ENCODE measurements at regions not wholly inside any gene's neighbourhood (a gene's known extent, or its start where the extent isn't known, plus 50 kb on each side); places are given as distances from the start of the nearest gene placed in this dataset.
"Not testable (repeated sequence)": the region's sequence is repeated elsewhere in the genome, so short reads cannot be mapped to it uniquely, and the experiment has no call there.

- no peak for TF ChIP-seq EZH2 (IDR thresholded peaks at IDR 0.05; ENCODE audit: borderline replicate concordance, low read length)
- Histone ChIP-seq H4K20me1 (ENCODE audit: insufficient read depth, low read length) (no peaks in the 10 kb centered on the region), H3K27me3 (ENCODE audit: insufficient read depth, low read length) (no peaks in the 10 kb centered on the region), H3K36me3 (ENCODE audit: insufficient read depth, low read length) (no peaks in the 10 kb centered on the region), H2AFZ (ENCODE audit: low read length) (no peak overlapping the region), H3K4me2 (ENCODE audit: low read length) (no peak overlapping the region), H3K27ac (ENCODE audit: low read depth, low read length, poor library complexity, severe bottlenecking) (no peak overlapping the region), H3F3A (ENCODE audit: insufficient read depth, low read length) (no peaks in the 10 kb centered on the region), H3K9me2 (ENCODE audit: low read depth, low read length) (no peaks in the 10 kb centered on the region), H3K4me3 (ENCODE audit: low read depth, low read length, poor library complexity, severe bottlenecking) (no peak overlapping the region), H3K79me2 (ENCODE audit: insufficient read depth, low read length) (no peaks in the 10 kb centered on the region), H3K9me3 (ENCODE audit: low read length) (no peaks in the 10 kb centered on the region), H3K4me1 (ENCODE audit: insufficient read depth, low read length, severe bottlenecking) (no peaks in the 10 kb centered on the region), H3K9ac (ENCODE audit: low read length) (no peak overlapping the region)
Observed at GRCh38 chr5:174793076-174793475, 68.7 kb downstream of the MSX2 start.

DNA sequence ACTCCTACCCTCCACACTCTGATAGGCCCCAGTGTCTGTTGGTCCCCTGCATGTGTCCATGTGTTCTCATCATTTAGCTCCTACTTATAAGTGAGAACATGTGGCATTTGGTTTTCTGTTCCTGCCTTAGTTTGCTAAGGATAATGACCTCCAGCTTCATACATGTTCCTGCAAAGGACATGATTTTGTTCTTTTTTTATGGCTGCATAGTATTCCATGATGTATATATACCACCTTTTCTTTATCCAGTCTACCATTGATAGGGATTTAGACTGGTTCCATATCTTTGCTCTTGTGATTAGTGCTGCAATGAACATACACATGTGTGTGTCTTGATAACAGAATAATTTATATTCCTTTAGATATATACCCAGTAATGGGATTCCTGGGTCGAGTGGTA, 67.9 kb downstream of the MSX2 start:
- not testable (repeated sequence) for H3K27ac ChIP-seq (ENCODE audit: low read depth, low read length, poor library complexity, severe bottlenecking); H4K20me1 ChIP-seq (ENCODE audit: insufficient read depth, low read length); H3K27me3 ChIP-seq (ENCODE audit: insufficient read depth, low read length); H3K36me3 ChIP-seq (ENCODE audit: insufficient read depth, low read length); H3K79me2 ChIP-seq (ENCODE audit: insufficient read depth, low read length); H3K4me1 ChIP-seq (ENCODE audit: insufficient read depth, low read length, severe bottlenecking); H2AFZ ChIP-seq (ENCODE audit: low read length); H3F3A ChIP-seq (ENCODE audit: insufficient read depth, low read length); H3K4me3 ChIP-seq (ENCODE audit: low read depth, low read length, poor library complexity, severe bottlenecking); H3K4me2 ChIP-seq (ENCODE audit: low read length); H3K9me2 ChIP-seq (ENCODE audit: low read depth, low read length); H3K9me3 ChIP-seq (ENCODE audit: low read length); H3K9ac ChIP-seq (ENCODE audit: low read length)

DNA sequence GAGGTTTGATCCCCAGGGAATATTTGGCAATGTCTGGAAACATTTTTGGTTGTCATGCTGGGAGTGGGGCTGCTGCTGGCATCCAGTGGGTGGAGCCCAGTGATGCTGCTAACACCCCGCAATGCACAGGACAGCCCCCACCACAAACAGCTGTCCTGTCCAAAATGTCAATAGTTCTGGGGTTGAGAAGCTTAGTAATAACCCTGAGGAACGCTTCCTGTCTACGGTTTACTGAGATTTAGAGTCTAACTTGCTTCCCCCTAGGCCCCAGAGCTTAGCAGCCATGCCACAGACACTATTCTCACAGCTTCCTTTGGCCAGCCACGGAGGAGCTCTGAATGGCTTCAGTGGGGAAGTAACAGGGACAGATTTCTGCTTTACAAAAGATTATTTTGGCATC, 66.5 kb downstream of the MSX2 start:
- Histone ChIP-seq H3F3A (ENCODE audit: insufficient read depth, low read length) (no peaks in the 10 kb centered on the region), H3K36me3 (ENCODE audit: insufficient read depth, low read length) (no peaks in the 10 kb centered on the region), H3K4me1 (ENCODE audit: insufficient read depth, low read length, severe bottlenecking) (no peaks in the 10 kb centered on the region), H3K4me2 (ENCODE audit: low read length) (no peak overlapping the region), H3K27ac (ENCODE audit: low read depth, low read length, poor library complexity, severe bottlenecking) (no peak overlapping the region), H3K9ac (ENCODE audit: low read length) (no peak overlapping the region), H4K20me1 (ENCODE audit: insufficient read depth, low read length) (no peaks in the 10 kb centered on the region), H3K79me2 (ENCODE audit: insufficient read depth, low read length) (no peaks in the 10 kb centered on the region), H3K9me3 (ENCODE audit: low read length) (no peaks in the 10 kb centered on the region), H3K9me2 (ENCODE audit: low read depth, low read length) (no peaks in the 10 kb centered on the region), H3K4me3 (ENCODE audit: low read depth, low read length, poor library complexity, severe bottlenecking) (no peak overlapping the region), H3K27me3 (ENCODE audit: insufficient read depth, low read length) (no peaks in the 10 kb centered on the region), H2AFZ (ENCODE audit: low read length) (no peak overlapping the region)
- no peak for TF ChIP-seq EZH2 (IDR thresholded peaks at IDR 0.05; ENCODE audit: borderline replicate concordance, low read length)
- TF ChIP-seq, protein P1, sequence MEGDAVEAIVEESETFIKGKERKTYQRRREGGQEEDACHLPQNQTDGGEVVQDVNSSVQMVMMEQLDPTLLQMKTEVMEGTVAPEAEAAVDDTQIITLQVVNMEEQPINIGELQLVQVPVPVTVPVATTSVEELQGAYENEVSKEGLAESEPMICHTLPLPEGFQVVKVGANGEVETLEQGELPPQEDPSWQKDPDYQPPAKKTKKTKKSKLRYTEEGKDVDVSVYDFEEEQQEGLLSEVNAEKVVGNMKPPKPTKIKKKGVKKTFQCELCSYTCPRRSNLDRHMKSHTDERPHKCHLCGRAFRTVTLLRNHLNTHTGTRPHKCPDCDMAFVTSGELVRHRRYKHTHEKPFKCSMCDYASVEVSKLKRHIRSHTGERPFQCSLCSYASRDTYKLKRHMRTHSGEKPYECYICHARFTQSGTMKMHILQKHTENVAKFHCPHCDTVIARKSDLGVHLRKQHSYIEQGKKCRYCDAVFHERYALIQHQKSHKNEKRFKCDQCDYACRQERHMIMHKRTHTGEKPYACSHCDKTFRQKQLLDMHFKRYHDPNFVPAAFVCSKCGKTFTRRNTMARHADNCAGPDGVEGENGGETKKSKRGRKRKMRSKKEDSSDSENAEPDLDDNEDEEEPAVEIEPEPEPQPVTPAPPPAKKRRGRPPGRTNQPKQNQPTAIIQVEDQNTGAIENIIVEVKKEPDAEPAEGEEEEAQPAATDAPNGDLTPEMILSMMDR (IDR thresholded peaks at IDR 0.05; ENCODE audit: low read length): no peak

DNA sequence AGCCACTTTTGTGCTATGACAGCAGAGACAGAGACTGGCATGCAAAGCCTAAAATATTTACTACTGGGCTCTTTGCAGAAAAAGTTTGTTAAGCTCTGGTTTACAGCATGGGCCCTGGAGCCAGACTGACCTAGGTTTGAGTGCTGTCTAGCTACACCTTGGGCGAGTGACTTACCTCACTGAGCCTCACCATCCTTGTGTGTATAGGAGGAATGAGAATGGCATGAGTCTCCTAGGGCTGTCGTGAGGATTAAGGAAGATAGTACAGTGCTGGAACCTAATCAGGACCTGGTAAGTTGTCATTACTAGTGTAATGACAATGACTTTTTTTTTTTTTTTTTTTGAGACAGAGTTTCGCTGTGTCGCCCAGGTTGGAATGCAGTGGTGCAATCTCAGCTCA, 65.2 kb downstream of the MSX2 start:
- Histone ChIP-seq H3K4me3 (ENCODE audit: low read depth, low read length, poor library complexity, severe bottlenecking) (no peak overlapping the region), H3K36me3 (ENCODE audit: insufficient read depth, low read length) (no peaks in the 10 kb centered on the region), H3K9me2 (ENCODE audit: low read depth, low read length) (no peaks in the 10 kb centered on the region), H3K79me2 (ENCODE audit: insufficient read depth, low read length) (no peaks in the 10 kb centered on the region), H3K27ac (ENCODE audit: low read depth, low read length, poor library complexity, severe bottlenecking) (no peak overlapping the region), H3K9ac (ENCODE audit: low read length) (no peak overlapping the region), H2AFZ (ENCODE audit: low read length) (no peak overlapping the region), H3K4me2 (ENCODE audit: low read length) (no peak overlapping the region), H3K9me3 (ENCODE audit: low read length) (no peaks in the 10 kb centered on the region), H3K4me1 (ENCODE audit: insufficient read depth, low read length, severe bottlenecking) (no peaks in the 10 kb centered on the region), H4K20me1 (ENCODE audit: insufficient read depth, low read length) (no peaks in the 10 kb centered on the region), H3K27me3 (ENCODE audit: insufficient read depth, low read length) (no peaks in the 10 kb centered on the region), H3F3A (ENCODE audit: insufficient read depth, low read length) (no peaks in the 10 kb centered on the region)
- TF ChIP-seq, protein P1 (IDR thresholded peaks at IDR 0.05; ENCODE audit: low read length): no peak
- TF ChIP-seq EZH2 (IDR thresholded peaks at IDR 0.05; ENCODE audit: borderline replicate concordance, low read length): no peak

Data from OCI-LY1 (cell line).